Activated T-helper 1 cell treated with anti-CD3 and anti-CD28 coated beads, Interleukin-12 subunit alpha, Interleukin-12 subunit beta, Interleukin-2, Interleukin-4 antibody, amounts not matched to agents 30 ng/mL and 10 ng/mL and 1 ng/mL, durations not matched to agents 14 hours and 24 hours and 36 hours (primary cell): ENCODE measurements at regions not wholly inside any gene's neighbourhood (a gene's known extent, or its start where the extent isn't known, plus 50 kb on each side); places are given as distances from the start of the nearest gene placed in this dataset.

Experiments
- DNase-seq: peaks from one replicate; pipeline ENCODE4 v3.0.0; 2021; ENCODE audit warnings: low spot score
- H3K27ac Mint-ChIP-seq: one replicate; pipeline ENCODE4 v1.8.0; 2021; ENCODE audit warnings: mild to moderate bottlenecking, mixed read lengths
- H3K27me3 Mint-ChIP-seq: one replicate; pipeline ENCODE4 v1.8.0; 2022; ENCODE audit warnings: mild to moderate bottlenecking, moderate library complexity, mixed read lengths; ENCODE audit not compliant: insufficient read depth
- H3K36me3 Mint-ChIP-seq: one replicate; pipeline ENCODE4 v1.8.0; 2021; ENCODE audit warnings: low read depth, mixed read lengths
- H3K4me1 Mint-ChIP-seq: one replicate; pipeline ENCODE4 v1.8.0; 2021; ENCODE audit warnings: low read depth, mixed read lengths
- H3K4me3 Mint-ChIP-seq: one replicate; pipeline ENCODE4 v1.8.0; 2021; ENCODE audit warnings: mild to moderate bottlenecking, moderate library complexity, mixed read lengths
- H3K9me3 Mint-ChIP-seq: one replicate; pipeline ENCODE4 v1.8.0; 2021; ENCODE audit warnings: mixed read lengths
- intact Hi-C: fragments of 100-400 bp; cut with micrococcal nuclease; formaldehyde crosslinking; loops from one replicate; pipeline ENCODE4 v1.15.1; 2024

DNA sequence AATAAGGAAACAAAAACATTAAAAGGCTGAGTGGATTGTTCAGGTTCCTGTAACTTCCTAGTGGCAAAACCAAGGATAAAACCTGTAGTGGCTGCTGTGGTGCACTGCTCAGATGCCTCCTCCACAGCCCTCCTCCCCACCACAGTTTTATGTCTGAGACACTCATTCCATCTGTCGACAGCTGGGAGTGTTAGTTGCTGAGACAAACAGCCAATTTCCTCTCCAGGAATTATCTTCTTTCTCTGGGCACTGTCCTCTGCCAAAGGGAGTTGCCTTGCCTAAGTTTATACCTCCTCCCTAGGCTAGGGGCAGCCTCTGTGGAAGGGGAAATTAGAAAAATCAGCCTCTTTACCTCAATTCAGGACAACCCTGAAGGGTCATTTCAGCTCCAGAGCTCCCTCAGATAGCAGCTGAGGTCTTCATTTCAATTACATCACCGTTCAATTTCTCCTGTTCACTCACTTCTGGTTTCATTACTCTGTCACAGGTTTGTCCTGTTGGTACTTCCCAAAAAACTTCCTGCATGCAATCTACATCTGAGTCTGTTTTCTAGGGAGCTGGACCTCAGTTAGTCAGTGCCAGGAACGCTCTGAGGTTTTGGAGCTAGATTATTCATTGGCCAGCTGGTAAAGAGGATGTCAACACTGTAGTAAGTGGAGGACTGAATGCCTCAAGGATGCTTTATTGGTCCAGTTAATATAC lies 74.9 kb upstream of the ATP2B1 start:
- no peak for DNase-seq
- H3K4me1 Mint-ChIP-seq = no peaks in the 10 kb centered on the region
- peaks cover 26% of the 10 kb centered on the region for H3K9me3 Mint-ChIP-seq
- intact Hi-C loops = no loop called here
- no peak overlapping the region for H3K4me3 Mint-ChIP-seq
- H3K36me3 Mint-ChIP-seq = peaks cover 3% of the 10 kb centered on the region
- H3K27me3 Mint-ChIP-seq = no peaks in the 10 kb centered on the region
- H3K27ac Mint-ChIP-seq = no peak overlapping the region

GRCh38 chr12:89782807-89783206 lies 74.2 kb upstream of the ATP2B1 start:
- Mint-ChIP-seq H3K27ac (no peak overlapping the region), H3K9me3 (peaks cover 26% of the 10 kb centered on the region), H3K36me3 (peaks cover 3% of the 10 kb centered on the region), H3K4me3 (no peak overlapping the region), H3K4me1 (no peaks in the 10 kb centered on the region), H3K27me3 (peaks cover 2% of the 10 kb centered on the region)
- intact Hi-C loops = no loop called here
- DNase-seq = no peak

DNA sequence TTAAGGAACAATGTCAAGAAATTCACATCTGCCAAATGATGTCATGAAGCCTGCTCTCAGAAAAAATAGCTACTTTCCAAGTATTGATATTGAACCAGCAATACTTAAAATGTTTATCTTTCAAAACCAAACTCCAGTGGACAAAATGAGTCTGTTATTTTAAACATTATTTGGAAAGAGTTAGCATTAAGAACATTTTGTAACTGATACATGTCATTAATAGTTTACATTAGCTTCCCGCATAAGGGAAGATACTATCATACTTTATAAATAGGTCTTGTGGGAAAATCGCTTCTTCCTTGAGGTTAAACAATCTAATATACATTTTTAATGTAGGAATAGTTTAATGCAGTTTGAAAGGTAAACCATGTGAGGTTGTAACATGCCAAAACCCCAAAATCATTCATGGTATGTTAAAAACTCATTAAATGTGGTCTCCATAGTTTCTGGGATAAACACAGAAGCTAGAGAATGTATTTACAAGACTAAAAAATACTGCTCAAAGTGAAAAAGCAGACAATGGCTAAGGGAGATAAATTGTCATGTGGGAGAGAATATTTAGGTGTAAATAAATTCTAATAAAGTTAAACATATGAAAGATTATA lies 73.4 kb upstream of the ATP2B1 start:
- H3K27me3 Mint-ChIP-seq = peaks cover 2% of the 10 kb centered on the region
- intact Hi-C loops = no loop called here
- no peak overlapping the region for H3K4me3 Mint-ChIP-seq
- peaks cover 26% of the 10 kb centered on the region for H3K9me3 Mint-ChIP-seq
- no peaks in the 10 kb centered on the region for H3K4me1 Mint-ChIP-seq
- no peak overlapping the region for H3K27ac Mint-ChIP-seq
- no peak for DNase-seq
- H3K36me3 Mint-ChIP-seq = peaks cover 3% of the 10 kb centered on the region

DNA sequence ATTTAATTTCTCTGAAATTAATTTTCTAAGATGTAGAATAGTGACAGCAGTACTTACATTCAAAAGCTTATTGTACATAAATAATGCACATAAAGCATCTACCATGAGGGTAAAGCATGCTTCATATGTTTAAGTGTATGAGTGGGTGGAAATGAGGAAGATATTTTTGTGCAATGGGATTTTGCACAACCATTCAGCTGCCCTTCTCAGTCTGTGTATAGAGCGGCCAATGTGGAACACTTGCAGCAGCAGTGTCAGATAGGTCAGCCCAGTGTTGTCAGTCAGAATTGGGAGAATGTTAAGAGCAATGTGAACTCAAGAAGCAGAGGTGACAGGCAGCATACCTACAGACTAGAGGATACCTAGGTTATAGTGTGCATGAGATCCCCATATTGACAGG lies 72.5 kb upstream of the ATP2B1 start:
- intact Hi-C loops = no loop called here
- H3K4me3 Mint-ChIP-seq = no peak overlapping the region
- no peaks in the 10 kb centered on the region for H3K4me1 Mint-ChIP-seq
- peaks cover 2% of the 10 kb centered on the region for H3K27me3 Mint-ChIP-seq
- peaks cover 3% of the 10 kb centered on the region for H3K36me3 Mint-ChIP-seq
- no peak for DNase-seq
- H3K27ac Mint-ChIP-seq = no peak overlapping the region
- H3K9me3 Mint-ChIP-seq = peaks cover 18% of the 10 kb centered on the region

DNA sequence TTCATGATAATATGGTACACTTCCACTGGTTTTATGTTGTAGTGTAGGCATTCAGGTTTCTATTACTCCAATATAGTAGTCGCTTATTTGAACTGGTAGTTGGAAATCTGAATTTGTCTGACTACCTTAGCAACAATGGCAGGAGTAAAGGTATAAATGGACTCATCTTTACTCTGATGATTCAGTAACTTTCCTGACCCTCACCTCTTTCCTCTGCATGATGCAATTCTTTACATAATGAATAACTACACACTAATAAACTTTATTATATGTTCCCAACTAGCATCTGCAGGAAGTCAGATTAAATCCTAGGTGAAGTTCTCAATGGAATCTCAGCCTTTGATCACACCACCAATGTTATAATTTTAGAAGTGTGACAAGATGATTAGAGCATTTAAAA lies 70.5 kb upstream of the ATP2B1 start:
- H3K9me3 Mint-ChIP-seq = peaks cover 9% of the 10 kb centered on the region
- H3K27ac Mint-ChIP-seq = no peak overlapping the region
- H3K4me1 Mint-ChIP-seq = no peaks in the 10 kb centered on the region
- H3K36me3 Mint-ChIP-seq = no peaks in the 10 kb centered on the region
- intact Hi-C loops = no loop called here
- DNase-seq = no peak
- H3K4me3 Mint-ChIP-seq = no peak overlapping the region
- H3K27me3 Mint-ChIP-seq = peaks cover 2% of the 10 kb centered on the region

DNA sequence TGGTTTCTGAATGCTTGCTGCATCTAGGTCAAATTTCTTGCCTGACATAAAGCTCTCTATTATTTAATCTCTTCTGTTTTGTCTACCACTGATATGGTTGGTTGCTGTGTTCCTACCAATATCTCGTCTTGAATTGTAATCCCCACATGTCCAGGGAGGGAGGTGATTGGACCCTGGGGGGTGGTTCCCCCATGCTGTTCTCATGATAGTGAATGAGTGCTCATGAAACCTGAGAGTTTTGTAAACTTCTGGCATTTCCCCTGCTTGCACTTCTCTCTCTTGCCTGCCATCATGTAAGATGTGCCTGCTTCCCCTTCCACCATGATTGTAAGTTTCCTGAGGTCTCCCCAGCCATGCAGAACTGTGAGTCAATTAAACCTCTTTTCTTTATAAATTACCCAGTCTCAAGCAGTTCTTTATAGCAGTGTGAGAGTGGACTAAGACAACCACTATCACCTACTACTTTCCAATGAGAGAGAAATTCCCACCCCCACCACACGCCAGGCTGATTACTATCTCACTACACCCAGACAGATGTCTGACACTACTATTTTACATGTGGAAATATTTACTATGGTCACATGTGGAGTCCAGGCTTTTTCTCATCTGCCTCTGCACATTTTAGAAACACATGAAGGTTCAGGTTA lies 69.2 kb upstream of the ATP2B1 start:
- no peak overlapping the region for H3K27ac Mint-ChIP-seq

DNA sequence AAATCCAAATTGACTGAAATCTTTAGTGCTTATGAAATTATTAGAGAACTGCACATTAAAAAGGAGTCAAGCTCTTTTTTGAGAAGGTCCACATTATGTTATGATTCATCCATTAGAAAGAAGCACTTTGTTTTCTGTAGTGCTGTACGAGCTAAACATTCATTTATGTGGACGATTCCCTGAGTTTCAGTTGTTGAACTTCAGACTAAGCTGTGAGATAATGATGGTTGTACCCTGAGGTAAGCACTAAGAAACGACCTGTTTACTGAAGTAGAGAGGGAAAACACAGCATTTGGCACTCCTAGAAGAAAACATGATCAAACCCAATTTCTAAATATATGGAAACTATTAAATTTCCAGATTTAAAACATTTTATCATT lies 67.3 kb upstream of the ATP2B1 start:
- no peaks in the 10 kb centered on the region for H3K4me1 Mint-ChIP-seq
- H3K27me3 Mint-ChIP-seq = peaks cover 2% of the 10 kb centered on the region
- H3K9me3 Mint-ChIP-seq = peaks cover 18% of the 10 kb centered on the region
- H3K36me3 Mint-ChIP-seq = no peaks in the 10 kb centered on the region
- H3K27ac Mint-ChIP-seq = no peak overlapping the region
- intact Hi-C loops = no loop called here
- DNase-seq = no peak
- no peak overlapping the region for H3K4me3 Mint-ChIP-seq

More for the DNA sequence above, 69.2 kb upstream of the ATP2B1 start:
- H3K4me1 Mint-ChIP-seq = no peaks in the 10 kb centered on the region
- no peak for DNase-seq
- intact Hi-C loops = no loop called here
- no peaks in the 10 kb centered on the region for H3K36me3 Mint-ChIP-seq
- H3K9me3 Mint-ChIP-seq = peaks cover 17% of the 10 kb centered on the region
- no peak overlapping the region for H3K4me3 Mint-ChIP-seq
- H3K27me3 Mint-ChIP-seq = peaks cover 2% of the 10 kb centered on the region

DNA sequence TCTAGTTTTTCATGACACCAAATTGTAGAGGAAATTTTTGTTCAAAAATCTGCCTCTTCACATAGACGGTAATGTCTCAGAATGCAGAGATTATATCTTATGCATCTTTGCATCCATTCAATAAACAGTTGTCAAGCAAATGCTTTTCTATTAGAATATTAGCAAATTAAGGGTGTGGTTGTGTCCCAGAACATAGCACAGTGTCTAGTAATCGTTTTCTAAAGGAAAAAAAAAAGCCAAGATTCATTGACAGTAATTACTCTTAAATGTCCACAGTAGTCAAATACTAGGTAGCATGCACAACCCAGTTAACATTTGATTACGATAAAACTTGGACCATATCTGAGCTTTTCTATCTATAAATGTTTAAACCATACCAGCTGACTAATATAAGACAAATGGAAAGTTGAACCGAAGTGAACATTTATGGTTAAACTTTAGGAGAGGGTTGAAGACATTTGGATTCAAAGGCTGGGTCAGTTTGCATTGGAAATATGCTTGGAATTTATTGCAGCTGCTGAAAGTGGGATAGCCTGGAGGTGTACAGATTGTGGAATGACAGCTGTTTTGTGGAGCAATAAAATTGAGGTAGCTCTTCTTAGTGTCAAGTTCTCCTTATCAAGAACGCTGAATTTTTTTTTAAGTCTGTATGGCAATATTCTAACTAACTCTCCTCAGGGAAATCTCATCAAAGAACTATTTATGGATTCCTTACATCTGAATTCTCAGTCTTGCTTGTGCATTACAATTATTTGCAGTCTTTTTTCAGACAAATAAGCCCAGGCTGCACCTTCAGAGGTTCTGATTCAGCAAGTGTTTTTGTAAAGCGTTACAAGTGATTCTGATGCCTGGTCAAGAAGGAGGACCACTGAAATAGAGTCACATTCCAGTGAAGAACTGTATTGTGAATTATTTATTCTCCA lies 66.7 kb upstream of the ATP2B1 start:
- Mint-ChIP-seq H3K4me1 (no peaks in the 10 kb centered on the region), H3K4me3 (no peak overlapping the region), H3K27me3 (peaks cover 2% of the 10 kb centered on the region), H3K27ac (no peak overlapping the region), H3K9me3 (peaks cover 18% of the 10 kb centered on the region), H3K36me3 (no peaks in the 10 kb centered on the region)
- intact Hi-C loops = no loop called here
- DNase-seq = no peak

DNA sequence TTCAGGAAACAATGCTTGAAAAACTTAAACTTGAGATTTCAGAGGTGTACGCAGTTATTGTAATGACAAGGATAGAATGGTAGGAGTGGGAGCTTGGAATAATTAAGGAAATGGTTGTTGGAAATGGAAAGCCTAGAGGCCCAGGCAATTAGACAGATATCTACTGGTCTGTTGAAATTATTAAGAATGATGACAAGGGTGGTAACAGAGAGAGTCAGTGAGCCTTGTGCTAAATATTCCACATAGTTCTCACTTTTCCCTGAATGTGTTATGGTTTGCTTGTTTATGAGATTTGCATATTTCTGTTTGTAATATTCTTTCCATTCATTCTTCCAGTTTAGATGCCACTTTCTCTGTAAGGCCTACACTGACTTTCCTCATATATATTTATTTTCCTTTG lies 66.0 kb upstream of the ATP2B1 start:
- Mint-ChIP-seq H3K27ac (no peak overlapping the region), H3K4me1 (no peaks in the 10 kb centered on the region), H3K27me3 (peaks cover 2% of the 10 kb centered on the region), H3K9me3 (peaks cover 18% of the 10 kb centered on the region), H3K36me3 (no peaks in the 10 kb centered on the region), H3K4me3 (no peak overlapping the region)
- intact Hi-C loops = no loop called here
- no peak for DNase-seq

- H3K36me3 Mint-ChIP-seq = no peaks in the 10 kb centered on the region
- H3K27me3 Mint-ChIP-seq = no peaks in the 10 kb centered on the region
- intact Hi-C loops = no loop called here
- H3K27ac Mint-ChIP-seq = no peak overlapping the region
- H3K9me3 Mint-ChIP-seq = peaks cover 9% of the 10 kb centered on the region
- H3K4me1 Mint-ChIP-seq = peaks cover 15% of the 10 kb centered on the region
- no peak for DNase-seq
- H3K4me3 Mint-ChIP-seq = no peak overlapping the region
These were observed 61.8 kb upstream of the ATP2B1 start for GRCh38 chr12:89770391-89770790.

DNA sequence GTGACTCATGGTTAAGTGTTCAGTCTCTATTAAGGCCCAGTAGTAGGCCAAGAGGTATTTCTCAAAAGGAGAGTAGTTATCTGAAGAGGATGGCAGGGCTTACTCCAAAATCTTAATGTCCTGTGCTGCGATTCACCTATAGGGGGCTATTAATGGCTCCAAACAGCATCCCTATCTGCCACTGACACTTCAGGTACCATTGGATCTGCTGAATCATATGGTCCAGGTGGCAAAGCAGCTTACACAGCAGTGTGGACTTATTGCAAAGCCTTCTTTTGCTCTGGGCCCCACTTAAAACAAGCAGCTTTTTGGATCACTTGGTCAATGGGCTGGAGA lies 60.8 kb upstream of the ATP2B1 start:
- Mint-ChIP-seq H3K4me1 (peaks cover 15% of the 10 kb centered on the region), H3K36me3 (no peaks in the 10 kb centered on the region), H3K27me3 (no peaks in the 10 kb centered on the region), H3K27ac (no peak overlapping the region), H3K9me3 (peaks cover 9% of the 10 kb centered on the region), H3K4me3 (no peak overlapping the region)
- intact Hi-C loops = loop anchor here (1.0 kb wide), 1 partner anchor 13 kb away; no protein-coding TSS in a partner anchor
- no peak for DNase-seq

GRCh38 chr12:89768586-89769482 lies 60.2 kb upstream of the ATP2B1 start:
- Mint-ChIP-seq H3K9me3 (peaks cover 13% of the 10 kb centered on the region), H3K36me3 (no peaks in the 10 kb centered on the region), H3K27me3 (no peaks in the 10 kb centered on the region), H3K27ac (no peak overlapping the region), H3K4me3 (no peak overlapping the region), H3K4me1 (peaks cover 15% of the 10 kb centered on the region)
- no peak for DNase-seq
- intact Hi-C loops = loop anchor here (1.0 kb wide), 1 partner anchor 13 kb away; no protein-coding TSS in a partner anchor
